Nephron progenitor cell (in vitro differentiated cells): ENCODE measurements at regions not wholly inside any gene's neighbourhood (a gene's known extent, or its start where the extent isn't known, plus 50 kb on each side); places are given as distances from the start of the nearest gene placed in this dataset.

Source experiments
- DNase-seq: peaks from one replicate; pipeline ENCODE4 v3.0.0; 2021
- H3K27ac Mint-ChIP-seq: 2 replicates; pipeline ENCODE4 v1.8.0; 2021; ENCODE audit warnings: mild to moderate bottlenecking, moderate library complexity, mixed read lengths
- H3K27me3 Mint-ChIP-seq: 2 replicates; pipeline ENCODE4 v1.8.0; 2021; ENCODE audit warnings: mild to moderate bottlenecking, low read depth, mixed read lengths; ENCODE audit not compliant: poor library complexity
- H3K36me3 Mint-ChIP-seq: 2 replicates; pipeline ENCODE4 v1.8.0; 2021; ENCODE audit warnings: low read depth, mixed read lengths
- H3K4me1 Mint-ChIP-seq: 2 replicates; pipeline ENCODE4 v1.8.0; 2021; ENCODE audit warnings: mixed read lengths
- H3K4me3 Mint-ChIP-seq: 2 replicates; pipeline ENCODE4 v1.8.0; 2021; ENCODE audit warnings: mild to moderate bottlenecking, moderate library complexity, mixed read lengths
- H3K9me3 Mint-ChIP-seq: 2 replicates; pipeline ENCODE4 v1.8.0; 2021; ENCODE audit warnings: mild to moderate bottlenecking, moderate library complexity, mixed read lengths
- CTCF ChIP-seq: fragments of 200-600 bp; sonication (generic); IDR thresholded peaks from 2 replicates; pipeline ENCODE4 v1.5.0; 2021; ENCODE audit warnings: antibody characterized with exemption

- Mint-ChIP-seq H3K9me3 (peaks cover 36% of the 10 kb centered on the region), H3K4me3 (no peak overlapping the region), H3K36me3 (peaks cover 31% of the 10 kb centered on the region), H3K27me3 (no peaks in the 10 kb centered on the region), H3K4me1 (peaks cover 4% of the 10 kb centered on the region), H3K27ac (no peak overlapping the region)
- TF ChIP-seq CTCF: no peak
- DNase-seq: no peak
Measured at GRCh38 chr4:123840197-123840596, 443.6 kb downstream of the SPRY1 start.

- peaks cover 36% of the 10 kb centered on the region for H3K36me3 Mint-ChIP-seq
- TF ChIP-seq CTCF: no peak
- peaks cover 4% of the 10 kb centered on the region for H3K4me1 Mint-ChIP-seq
- H3K9me3 Mint-ChIP-seq: peaks cover 37% of the 10 kb centered on the region
- no peak for DNase-seq
- no peak overlapping the region for H3K4me3 Mint-ChIP-seq
- peak overlapping the region; percentile 72 for H3K27ac Mint-ChIP-seq
- H3K27me3 Mint-ChIP-seq: no peaks in the 10 kb centered on the region
Measured at GRCh38 chr4:123841447-123842121, 445.0 kb downstream of the SPRY1 start.

GRCh38 chr4:123843137-123843536 lies 446.5 kb downstream of the SPRY1 start:
- peaks cover 32% of the 10 kb centered on the region for H3K36me3 Mint-ChIP-seq
- H3K4me1 Mint-ChIP-seq: peaks cover 4% of the 10 kb centered on the region
- H3K4me3 Mint-ChIP-seq: no peak overlapping the region
- no peak for TF ChIP-seq CTCF
- peaks cover 37% of the 10 kb centered on the region for H3K9me3 Mint-ChIP-seq
- H3K27ac Mint-ChIP-seq: peak overlapping the region; percentile 67
- H3K27me3 Mint-ChIP-seq: no peaks in the 10 kb centered on the region
- no peak for DNase-seq

GRCh38 chr4:123844374-123844773 lies 447.8 kb downstream of the SPRY1 start:
- Mint-ChIP-seq H3K27me3 (no peaks in the 10 kb centered on the region), H3K4me3 (no peak overlapping the region), H3K27ac (no peak overlapping the region), H3K36me3 (peaks cover 32% of the 10 kb centered on the region), H3K4me1 (peaks cover 6% of the 10 kb centered on the region), H3K9me3 (peaks cover 37% of the 10 kb centered on the region)
- no peak for DNase-seq
- no peak for TF ChIP-seq CTCF

- TF ChIP-seq CTCF: no peak
- H3K4me1 Mint-ChIP-seq: peaks cover 8% of the 10 kb centered on the region
- H3K27ac Mint-ChIP-seq: no peak overlapping the region
- peaks cover 37% of the 10 kb centered on the region for H3K9me3 Mint-ChIP-seq
- peaks cover 32% of the 10 kb centered on the region for H3K36me3 Mint-ChIP-seq
- H3K4me3 Mint-ChIP-seq: no peak overlapping the region
- DNase-seq: no peak
- no peaks in the 10 kb centered on the region for H3K27me3 Mint-ChIP-seq
Measured at GRCh38 chr4:123846092-123846491, 449.5 kb downstream of the SPRY1 start.

- H3K4me3 Mint-ChIP-seq: no peak overlapping the region
- no peak overlapping the region for H3K27ac Mint-ChIP-seq
- peaks cover 8% of the 10 kb centered on the region for H3K4me1 Mint-ChIP-seq
- DNase-seq: no peak
- TF ChIP-seq CTCF: no peak
- H3K36me3 Mint-ChIP-seq: peaks cover 33% of the 10 kb centered on the region
- peaks cover 37% of the 10 kb centered on the region for H3K9me3 Mint-ChIP-seq
- no peaks in the 10 kb centered on the region for H3K27me3 Mint-ChIP-seq
Measured at GRCh38 chr4:123846561-123846960, 450.0 kb downstream of the SPRY1 start.
